LoVo (cell line): ENCODE measurements at regions not wholly inside any gene's neighbourhood (a gene's known extent, or its start where the extent isn't known, plus 50 kb on each side); places are given as distances from the start of the nearest gene placed in this dataset.
"Not testable (repeated sequence)": the region's sequence is repeated elsewhere in the genome, so short reads cannot be mapped to it uniquely, and the experiment has no call there.

Experiments
- DNase-seq: peaks from one replicate; pipeline ENCODE4 v3.0.0-alpha.2; 2016; ENCODE audit warnings: low spot score

- DNase-seq, result not testable (repeated sequence)
Observed at GRCh38 chr3:90206482-90206881, 1099.1 kb downstream of the EPHA3 start.

- not testable (repeated sequence) for DNase-seq
Observed at GRCh38 chr3:90207353-90208097, 1100.1 kb downstream of the EPHA3 start.

GRCh38 chr3:90221900-90222299 is 1114.5 kb downstream of the EPHA3 start:
- DNase-seq, result no peak

GRCh38 chr3:90241481-90241880 is 1134.1 kb downstream of the EPHA3 start:
- DNase-seq, result no peak

GRCh38 chr3:90253131-90253530 is 1145.7 kb downstream of the EPHA3 start:
- no peak for DNase-seq

- no peak for DNase-seq
Observed at GRCh38 chr3:90261481-90262433, 1154.3 kb downstream of the EPHA3 start.
